ENCODE measurements at regions not wholly inside any gene's neighbourhood (a gene's known extent, or its start where the extent isn't known, plus 50 kb on each side); places are given as distances from the start of the nearest gene placed in this dataset.

DNA sequence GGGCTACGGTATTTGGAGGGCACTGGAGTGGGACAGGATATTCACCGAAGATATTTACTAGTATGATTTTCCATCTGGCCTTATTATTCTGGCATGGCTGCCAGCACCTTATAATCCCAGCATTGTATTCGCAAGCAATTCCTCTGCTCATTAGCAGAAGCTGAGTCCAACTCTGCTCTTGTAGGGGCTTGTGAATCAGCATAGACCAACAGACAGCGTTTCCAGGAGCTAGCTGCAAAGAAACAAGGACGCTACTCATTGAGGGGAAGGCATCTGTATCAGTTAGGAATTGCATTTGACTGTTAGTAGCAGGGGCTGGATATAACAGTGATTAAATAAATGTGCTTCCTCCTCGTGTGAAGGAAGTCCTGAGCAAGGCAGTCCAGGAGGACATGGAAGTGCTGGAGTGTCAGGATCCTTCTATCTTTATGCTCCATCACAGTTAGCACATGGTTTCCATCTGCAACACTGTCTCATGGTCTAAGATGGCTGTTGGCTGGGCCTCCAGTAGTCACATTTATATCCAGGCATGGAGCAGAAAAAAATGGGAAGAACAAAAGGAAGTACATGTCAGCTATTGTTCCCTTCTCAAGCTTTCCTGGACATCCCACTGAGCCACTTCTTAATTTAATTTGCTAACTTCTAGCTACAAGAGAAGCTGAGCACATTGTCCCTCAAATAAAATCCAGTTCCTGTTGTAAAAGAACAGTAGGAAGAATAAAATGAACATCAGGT, 214.1 kb downstream of the C1D start:
- ChIA-PET CTCF (no interaction called here), POLR2A (no interaction called here)

DNA sequence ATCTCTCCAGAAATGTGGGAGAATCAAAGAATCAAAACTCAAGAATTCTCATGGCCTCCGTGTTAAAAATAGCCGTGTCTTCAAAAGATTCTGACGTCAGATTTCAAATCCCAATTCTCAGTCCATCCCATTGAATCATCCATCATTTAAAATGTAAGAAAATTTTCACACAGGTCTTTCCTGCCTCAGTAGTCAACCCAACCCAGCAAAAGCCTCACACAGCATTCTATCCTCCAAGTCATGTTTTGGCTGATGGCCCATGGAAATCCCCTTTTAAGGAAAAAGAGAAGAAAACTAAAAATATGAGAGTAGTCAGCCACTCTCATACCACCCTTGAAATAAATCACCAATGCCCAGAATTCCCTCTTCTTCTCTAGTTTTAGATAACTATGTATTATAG, 211.8 kb downstream of the C1D start:
- ChIA-PET POLR2A (no interaction called here), CTCF (no interaction called here)

DNA sequence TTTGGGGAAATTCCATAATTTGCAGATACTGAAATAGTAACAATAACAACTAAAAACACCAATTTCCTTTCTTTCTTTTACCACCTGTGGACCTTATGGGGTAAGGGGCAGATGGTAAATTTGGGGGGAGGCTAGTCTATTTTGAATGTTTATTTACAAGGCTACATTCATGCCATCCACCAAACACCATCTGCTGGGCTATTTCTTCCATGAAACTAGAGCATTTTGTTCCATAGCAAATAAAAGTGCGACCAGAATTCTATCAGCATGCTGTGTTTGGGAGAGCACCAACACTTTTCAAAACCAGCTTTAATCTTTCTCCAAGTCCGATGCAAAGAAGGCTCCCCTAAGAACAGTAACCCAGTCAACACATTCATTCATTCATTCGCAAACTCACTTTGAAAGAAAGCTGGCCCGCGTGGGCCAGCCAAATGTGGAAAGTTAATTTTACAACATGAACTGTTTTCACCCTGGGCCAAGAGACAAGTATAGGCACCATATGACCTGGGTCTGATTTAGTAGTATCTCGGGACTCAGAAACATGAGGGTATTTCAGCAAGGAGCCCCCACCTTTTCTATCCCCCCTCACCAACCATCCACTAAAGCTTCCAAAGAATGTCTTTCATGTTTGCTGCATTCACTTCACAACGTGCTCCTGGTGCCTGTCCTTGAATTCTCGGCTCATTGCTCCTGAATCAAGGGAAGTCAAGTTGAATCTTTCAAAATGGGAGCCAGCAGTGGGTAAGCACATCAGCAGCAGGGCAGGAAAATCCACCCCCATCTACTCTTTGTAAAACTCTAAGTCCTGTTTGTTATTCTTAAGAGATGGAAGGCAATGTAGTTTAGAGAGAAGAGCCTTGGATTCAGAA, 210.6 kb downstream of the C1D start:
- ChIA-PET CTCF (no interaction called here), POLR2A (no interaction called here)

DNA sequence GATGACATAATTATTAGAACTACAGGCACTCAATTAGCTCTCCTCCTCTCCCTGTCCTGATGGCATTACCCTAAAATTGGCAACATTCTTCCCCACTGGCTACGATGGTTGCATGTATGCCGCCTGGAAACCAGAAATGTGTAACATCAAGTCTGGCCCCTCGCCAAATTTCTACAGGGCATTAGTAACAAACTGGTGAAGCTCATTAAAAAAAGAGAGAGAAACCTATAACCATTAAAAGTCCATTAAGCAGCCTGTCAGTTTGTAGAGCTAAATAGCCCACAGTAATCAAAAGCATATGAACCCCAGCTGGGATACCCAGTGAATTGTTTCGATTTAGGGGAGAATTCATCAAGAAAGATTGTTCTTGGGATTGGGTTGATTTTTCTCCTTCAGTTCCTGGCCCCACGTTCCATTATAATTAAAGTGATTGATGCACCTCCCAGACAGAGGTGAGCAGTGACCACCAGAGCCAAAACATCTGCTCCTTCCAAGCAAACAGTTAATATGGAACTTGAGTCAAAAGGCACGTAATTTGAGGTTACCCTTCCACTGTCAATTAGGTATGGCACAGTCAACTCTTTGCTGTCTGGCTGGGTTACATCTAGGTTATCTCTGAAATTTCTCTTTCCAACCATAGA, 208.6 kb downstream of the C1D start:
- CTCF ChIA-PET: no interaction called here
- POLR2A ChIA-PET: no interaction called here

DNA sequence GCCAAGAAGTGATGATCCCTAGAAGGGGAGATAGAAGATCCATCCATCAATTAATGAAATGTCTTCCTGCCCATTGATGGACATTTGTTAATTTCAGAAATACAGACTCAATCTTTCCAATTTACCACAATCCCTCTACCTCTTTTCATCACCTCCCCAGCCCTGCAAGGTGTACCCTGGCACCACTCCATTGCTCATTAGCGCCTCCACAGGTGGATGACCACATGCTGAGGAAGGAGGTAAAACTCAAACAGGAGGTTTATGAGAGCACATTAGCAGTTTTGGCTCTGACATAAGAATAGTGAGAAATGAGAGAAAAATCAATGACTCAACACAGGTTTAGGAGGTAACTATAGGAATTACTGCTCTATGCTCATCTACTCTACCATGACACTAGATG, 208.0 kb downstream of the C1D start:
- ChIA-PET POLR2A (no interaction called here), CTCF (no interaction called here)

DNA sequence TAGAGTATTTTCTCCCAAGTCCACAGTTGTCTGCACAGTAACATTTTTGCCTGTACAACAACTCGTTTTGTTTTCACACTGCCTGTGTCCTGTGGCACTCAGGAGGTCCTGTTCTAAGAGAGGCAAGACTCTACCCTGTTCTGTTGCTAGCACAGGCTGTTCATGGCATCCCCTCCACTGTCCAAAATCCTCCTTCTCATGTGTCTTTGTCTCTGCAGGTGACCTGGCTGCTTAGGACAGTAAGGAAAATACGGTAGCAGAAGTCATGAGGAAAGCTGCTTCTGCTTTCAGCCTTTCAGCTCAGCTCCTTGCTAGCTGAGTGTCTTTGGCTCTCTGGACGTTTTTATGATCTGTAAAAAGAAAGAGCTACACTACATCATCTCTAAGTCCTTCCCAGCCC, 205.9 kb downstream of the C1D start:
- POLR2A ChIA-PET: no interaction called here
- CTCF ChIA-PET: no interaction called here

DNA sequence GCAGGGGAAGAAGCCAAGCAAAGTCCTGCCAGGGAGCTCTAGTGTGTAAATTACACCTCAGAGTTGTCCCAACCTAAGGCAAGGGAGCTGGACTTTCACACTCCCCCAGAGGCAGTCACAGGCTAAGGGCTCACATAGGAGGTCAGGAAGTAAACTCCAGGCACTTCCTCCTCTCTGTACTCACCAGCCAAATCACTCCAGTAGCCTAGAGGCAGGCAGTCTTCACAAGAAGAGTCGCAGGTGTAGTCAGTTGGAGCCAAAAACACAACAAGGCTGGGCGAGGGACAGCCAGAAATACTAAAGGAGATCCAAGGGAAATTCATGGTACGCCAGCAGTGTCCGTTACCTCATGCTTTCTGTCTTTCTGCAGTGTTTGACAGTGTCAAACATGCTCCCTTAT, 205.0 kb downstream of the C1D start:
- CTCF ChIA-PET: no interaction called here
- POLR2A ChIA-PET: no interaction called here

DNA sequence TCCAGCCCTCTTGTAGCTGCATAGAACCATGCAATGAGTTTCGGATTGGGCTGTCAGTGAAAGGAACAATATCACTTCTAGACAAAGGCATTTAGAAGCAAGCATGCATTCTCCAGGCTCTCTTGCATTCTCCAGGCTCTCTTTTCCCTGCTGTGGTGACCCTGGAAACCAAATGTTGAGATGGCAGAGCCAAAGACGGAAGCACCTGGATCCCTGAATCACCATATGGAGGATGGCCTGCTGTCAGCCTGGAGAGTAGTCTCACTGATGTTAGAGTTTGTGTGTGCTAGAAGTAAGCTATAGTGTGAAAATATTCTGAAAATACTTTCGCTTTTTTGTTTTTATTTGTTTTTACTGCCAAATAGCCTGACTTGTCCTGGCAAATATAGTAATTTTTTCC, 203.9 kb downstream of the C1D start:
- ChIA-PET CTCF (no interaction called here), POLR2A (no interaction called here)

DNA sequence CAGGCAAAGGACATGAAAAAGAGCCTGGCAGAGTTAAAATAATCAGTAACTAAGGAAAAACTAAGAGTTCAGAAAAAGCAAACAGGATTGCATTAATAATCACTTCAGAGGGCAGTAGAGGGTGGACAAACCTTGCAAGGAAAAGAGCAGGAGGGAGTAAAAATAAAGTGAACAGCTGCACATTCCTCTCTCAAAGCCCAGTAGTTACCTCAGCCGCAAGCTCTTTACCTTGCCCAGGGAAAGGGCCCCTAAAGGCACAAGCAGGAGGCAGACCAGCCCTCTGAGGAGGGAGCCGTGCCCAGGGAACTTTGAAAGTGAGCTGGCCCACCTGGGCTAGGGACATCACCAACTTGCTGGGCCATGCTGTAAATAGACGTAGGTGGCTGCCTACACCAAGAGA, 196.9 kb downstream of the C1D start:
- ChIA-PET CTCF (no interaction called here), POLR2A (no interaction called here)

DNA sequence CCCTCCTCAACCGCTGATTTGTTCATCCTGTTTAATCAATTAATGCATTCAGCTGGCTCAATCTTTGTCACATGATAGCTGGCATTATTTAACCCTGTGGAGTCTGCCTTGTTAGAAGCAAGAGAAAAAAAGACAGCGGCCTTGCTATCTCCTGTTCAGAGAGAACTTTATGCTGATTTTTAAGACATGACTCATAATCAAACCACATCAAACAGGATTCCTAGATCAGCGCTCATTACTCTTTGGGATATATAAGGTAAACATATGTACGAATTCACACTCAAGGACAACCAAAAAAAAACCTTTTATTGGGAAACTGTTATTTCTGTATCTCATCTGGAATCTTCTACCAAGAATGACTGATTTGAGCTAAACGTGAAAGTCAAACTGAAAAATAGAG, 195.1 kb downstream of the C1D start:
- ChIA-PET POLR2A (no interaction called here), CTCF (no interaction called here)

DNA sequence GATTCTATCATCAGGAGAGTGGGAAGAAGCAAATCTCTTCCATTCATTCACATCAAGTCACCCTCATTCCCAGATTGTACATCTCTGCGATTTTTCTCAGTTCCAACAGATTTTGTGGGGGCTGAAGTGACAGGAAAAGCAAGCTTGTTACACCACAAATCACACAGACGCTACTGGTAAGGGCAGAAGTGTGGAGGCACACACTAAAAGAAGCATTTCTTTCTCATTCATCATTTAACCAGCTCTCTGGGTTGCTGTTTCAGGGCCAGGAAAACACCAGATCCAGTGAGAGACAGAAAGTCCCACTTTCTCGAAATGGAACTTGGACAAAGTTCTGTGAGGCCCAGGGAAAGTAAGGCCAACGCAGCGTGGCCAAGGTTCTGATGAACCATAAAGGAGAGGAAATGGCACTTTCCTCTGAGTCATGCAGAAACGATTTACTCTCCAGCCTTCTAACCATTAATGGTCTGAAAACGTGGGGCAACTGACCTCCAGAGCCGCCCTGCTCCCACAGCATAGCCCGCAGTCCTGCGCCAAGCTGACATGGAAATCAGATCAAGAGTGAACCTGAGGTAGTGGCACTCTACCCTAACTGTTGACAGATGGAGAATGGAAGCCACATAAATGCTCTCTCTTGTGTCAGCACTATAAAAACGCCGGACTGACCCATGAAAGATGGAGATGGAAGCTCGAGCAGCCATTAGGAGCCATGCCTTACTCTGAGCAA, 191.0 kb downstream of the C1D start:
- ChIA-PET POLR2A (no interaction called here), CTCF (no interaction called here)

DNA sequence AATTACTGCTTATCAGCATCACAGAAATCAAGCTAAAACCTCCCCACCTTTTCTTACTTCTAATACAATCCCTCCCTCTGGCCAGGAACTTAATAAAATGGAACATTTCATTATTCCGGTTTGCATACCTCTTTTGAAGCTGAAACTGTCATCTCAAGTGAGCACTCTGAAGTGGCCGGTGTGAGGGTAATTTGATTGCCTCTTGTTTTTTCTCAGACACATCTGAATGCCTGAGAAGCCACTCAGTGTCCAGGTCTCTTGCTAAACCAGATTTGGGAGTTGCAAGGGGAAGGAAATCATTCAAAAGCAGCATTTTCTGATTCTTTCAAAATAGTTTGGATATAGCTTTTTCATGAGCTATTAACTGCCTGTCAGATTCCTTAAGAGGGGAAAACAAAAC, 190.3 kb downstream of the C1D start:
- POLR2A ChIA-PET: no interaction called here
- CTCF ChIA-PET: no interaction called here

DNA sequence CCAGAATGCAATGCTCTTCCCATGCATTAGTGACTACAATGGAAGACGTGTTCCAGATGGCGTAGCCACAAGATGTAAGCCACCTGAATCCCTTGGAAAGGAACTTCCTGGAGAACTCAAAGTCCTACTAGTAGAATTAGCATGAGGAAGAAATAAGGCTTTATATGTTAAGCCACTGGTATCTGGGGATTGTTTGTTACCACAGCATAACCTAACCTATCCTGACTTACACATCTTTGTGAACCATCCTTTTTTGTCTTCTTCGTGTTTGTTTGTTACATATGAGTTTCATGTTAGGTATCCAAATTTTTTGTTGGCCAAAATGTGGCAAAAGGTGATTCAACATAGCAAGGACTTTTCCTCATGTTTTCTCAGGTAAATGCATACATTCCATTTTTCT, 188.9 kb downstream of the C1D start:
- ChIA-PET POLR2A (no interaction called here), CTCF (no interaction called here)

DNA sequence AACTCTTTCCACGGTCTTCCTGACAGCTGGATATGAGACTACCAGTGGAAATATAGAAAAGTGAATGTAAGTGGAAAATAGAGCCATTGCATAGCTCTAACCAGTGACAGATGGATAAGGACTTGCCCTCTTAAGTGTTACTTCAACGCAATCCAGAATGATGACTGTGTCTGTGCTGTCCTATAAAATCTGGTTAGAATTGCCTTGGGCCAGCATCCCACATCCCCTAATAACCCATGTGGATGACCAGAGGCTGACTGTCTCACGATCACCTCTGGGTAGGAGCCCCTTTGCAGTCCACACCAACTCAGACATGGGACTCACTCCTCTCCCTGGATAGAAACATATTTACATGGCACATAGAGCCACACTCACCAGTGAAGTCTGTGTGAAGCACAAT, 186.6 kb downstream of the C1D start:
- ChIA-PET CTCF (no interaction called here), POLR2A (no interaction called here)

DNA sequence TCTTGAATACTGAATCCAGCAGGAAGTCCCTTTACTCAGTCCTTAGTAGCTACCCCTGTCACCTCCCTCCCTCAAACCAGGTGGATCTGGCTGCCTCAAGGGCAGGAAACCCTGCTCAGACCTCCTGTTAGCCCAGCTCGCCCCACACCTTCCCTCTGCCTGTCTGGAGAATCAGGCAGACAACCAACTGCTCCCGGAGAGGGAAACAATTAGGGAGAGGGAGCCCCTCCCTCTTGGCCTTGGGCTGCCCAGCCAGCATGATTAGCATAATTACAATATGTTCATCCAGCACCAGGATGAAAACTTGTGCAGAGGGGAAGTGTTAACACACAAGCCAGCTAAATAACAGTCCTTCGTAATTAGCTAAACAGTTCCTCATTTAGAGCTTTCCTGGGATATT, 185.5 kb downstream of the C1D start:
- ChIA-PET CTCF (no interaction called here), POLR2A (no interaction called here)

DNA sequence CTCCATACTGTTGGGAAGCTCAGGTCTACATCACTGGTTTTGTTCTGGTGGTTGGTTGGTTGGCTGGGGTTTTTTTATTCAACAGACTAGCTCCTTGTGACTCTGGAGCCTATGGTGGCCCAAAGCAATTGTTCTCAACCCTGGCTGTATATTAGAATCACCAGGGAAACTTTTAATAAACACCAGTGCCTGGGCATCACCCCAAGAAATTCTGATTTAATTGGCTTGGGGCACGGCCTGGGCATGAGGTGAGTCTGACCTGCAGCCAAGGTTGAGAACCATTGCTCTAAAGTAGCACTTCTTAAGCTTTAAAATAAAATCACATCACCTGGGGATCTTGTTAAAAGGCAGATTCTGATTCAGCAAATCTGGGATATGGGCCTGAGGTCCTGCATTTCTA, 184.1 kb downstream of the C1D start:
- POLR2A ChIA-PET: no interaction called here
- CTCF ChIA-PET: no interaction called here

DNA sequence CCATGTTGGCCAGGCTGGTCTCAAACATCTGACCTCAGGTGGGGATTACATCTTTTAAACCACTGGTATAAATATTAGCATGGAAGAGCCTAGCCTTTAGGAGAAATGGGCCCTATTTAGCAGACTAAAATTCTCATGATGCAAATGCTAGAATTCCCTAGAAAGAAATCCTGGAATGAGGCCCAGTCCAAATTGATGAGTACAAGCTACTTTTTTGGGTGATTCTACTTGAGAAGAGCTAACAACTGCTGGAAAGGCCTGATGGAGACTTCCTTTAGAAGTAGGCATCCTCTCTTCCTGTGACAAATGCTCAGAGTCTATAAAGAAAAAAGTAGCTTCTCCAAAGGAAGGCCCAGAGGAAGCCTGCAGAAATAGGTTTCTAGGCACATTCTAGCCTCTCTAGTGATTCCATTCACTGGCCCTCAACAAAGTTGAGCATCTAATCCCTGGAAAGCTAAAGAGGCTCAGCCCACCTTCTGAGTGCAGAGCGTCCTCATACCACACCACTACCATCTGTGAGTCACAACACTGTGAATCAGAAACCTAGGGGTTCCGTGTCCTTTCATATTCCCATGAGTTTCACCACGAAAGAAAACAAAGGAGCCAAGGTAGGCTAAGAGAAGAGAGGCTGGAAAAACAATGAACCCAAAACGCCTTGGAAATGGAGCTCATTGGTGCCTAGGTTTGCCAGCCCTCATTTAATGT, 183.1 kb downstream of the C1D start:
- ChIA-PET POLR2A (no interaction called here), CTCF (no interaction called here)

DNA sequence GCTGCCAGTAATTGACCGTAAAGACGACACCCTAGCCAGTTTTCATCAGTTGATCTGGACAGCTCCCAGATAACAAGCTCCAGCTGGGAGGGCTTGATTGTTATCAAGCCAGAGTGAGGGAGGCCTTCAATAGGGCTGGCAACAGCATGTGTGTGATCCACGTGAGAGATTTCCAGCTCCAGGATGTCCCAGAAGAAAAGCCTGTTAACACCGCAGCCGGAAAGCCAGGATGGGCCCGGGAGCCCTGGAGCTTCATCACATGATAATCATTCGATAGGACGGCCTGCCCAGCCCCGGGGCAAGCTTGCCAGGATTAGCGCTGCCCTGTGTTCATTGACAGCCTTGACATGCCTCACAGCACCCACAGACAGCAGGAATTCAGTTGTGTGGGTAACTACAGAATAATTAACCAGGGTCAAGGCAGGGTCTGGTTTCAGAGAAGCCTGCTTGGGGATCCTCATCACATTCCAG, 182.5 kb downstream of the C1D start:
- ChIA-PET POLR2A (interaction anchor here (0.6 kb wide), 1 partner anchor 1305 kb away, joined by 3 read pairs; no protein-coding TSS in a partner anchor), CTCF (no interaction called here)

DNA sequence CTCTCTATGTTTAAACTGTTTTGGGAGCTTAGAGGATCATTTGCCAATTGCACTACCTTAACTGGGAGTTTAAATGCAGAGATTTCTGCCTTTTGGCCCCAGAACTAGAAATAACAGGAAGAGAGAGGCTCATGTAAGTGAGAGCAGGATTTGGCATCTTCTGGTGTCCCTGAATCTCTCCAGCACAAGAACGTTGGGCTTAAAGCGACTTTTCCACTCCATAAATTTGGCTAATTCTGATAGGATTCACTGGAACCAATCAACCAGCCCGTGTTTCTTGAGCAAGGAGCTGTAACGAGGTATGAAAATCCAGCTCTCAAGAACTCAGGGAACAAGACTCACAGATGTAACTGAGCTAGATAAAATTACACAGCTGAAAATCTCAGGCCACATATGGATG, 181.0 kb downstream of the C1D start:
- ChIA-PET CTCF (no interaction called here), POLR2A (no interaction called here)
